B cell (primary cell): ENCODE measurements at regions not wholly inside any gene's neighbourhood (a gene's known extent, or its start where the extent isn't known, plus 50 kb on each side); places are given as distances from the start of the nearest gene placed in this dataset.

Experiments
- ATAC-seq: fragments of 200-7000 bp; cut with Tn5 transposase; one replicate; pipeline ENCODE4 v1.10.0; 2021; ENCODE audit warnings: low read depth, mild to moderate bottlenecking, moderate number of reproducible peaks, moderate library complexity
- CTCF ChIA-PET: fragments of 350-600 bp; sonication (Branson Sonifier 250); formaldehyde crosslinking; loops from one replicate; lab custom pipeline; 2021; ENCODE audit warnings: antibody characterized with exemption, inconsistent platforms; lab: Charles Lee
- POLR2A ChIA-PET: fragments of 350-600 bp; sonication (Branson Sonifier 250); formaldehyde crosslinking; loops from one replicate; lab custom pipeline; 2021; ENCODE audit warnings: antibody characterized with exemption; lab: Charles Lee
- DNase-seq: peaks from one replicate; pipeline ENCODE4 v3.0.0; 2013
- H2AFZ ChIP-seq: 2 replicates; pipeline ENCODE4 v1.6.1; 2012; ENCODE audit warnings: mild to moderate bottlenecking, low read depth, low read length; ENCODE audit not compliant: insufficient read depth, poor library complexity, severe bottlenecking
- H3K27ac ChIP-seq, 2 donors: 1 replicate in 1 of 2; 2 replicates in 1 of 2; pipeline ENCODE4 v1.5.1; 2012 to 2013; ENCODE audit warnings: low read length in 2 of 2, mild to moderate bottlenecking in 2 of 2, moderate library complexity in 1 of 2
- H3K27me3 ChIP-seq, 4 experiments: fragments of 200-600 bp in 1 of 4; sonication (generic) in 1 of 4; replicated peaks in 1 of 4; 1 replicate in 2 of 4; 2 replicates in 2 of 4; pipeline versions ENCODE4 v1.6.1 to v1.7.0; 2013 to 2016; ENCODE audit warnings: low read length in 3 of 4, mild to moderate bottlenecking in 2 of 4, mixed read lengths in 1 of 4, moderate library complexity in 1 of 4; ENCODE audit not compliant: insufficient read depth in 4 of 4, control insufficient read depth in 3 of 4; ENCODE audit errors: control extremely low read depth in 1 of 4
- H3K36me3 ChIP-seq, 2 experiments: replicated peaks in 1 of 2; 1 replicate in 1 of 2; 2 replicates in 1 of 2; pipeline versions ENCODE4 v1.6.1 to v1.7.1; 2013; ENCODE audit warnings: low read length in 1 of 2; ENCODE audit not compliant: insufficient read depth in 2 of 2, control insufficient read depth in 1 of 2; ENCODE audit errors: control extremely low read depth in 1 of 2, extremely low read depth in 1 of 2
- H3K4me1 ChIP-seq, 2 donors: fragments of 200-600 bp in 1 of 2; sonication (generic) in 1 of 2; 1 replicate in 1 of 2; 2 replicates in 1 of 2; pipeline versions ENCODE4 v1.5.1 to v1.6.1; 2013 to 2017; ENCODE audit warnings: low read length in 2 of 2; ENCODE audit not compliant: control insufficient read depth in 2 of 2, insufficient read depth in 2 of 2
- H3K4me2 ChIP-seq: replicated peaks from 2 replicates; pipeline ENCODE3; 2012; ENCODE audit warnings: mild to moderate bottlenecking, low read depth, low read length; ENCODE audit not compliant: poor library complexity, severe bottlenecking
- H3K4me3 ChIP-seq, 5 experiments: fragments of 200-600 bp in 1 of 5; sonication (generic) in 1 of 5; 1 replicate in 3 of 5; 2 replicates in 2 of 5; pipeline versions ENCODE4 v1.5.1 to v1.7.0; 2011 to 2016; ENCODE audit warnings: low read length in 4 of 5, mild to moderate bottlenecking in 4 of 5, low read depth in 2 of 5, control low read depth in 1 of 5, moderate library complexity in 1 of 5; ENCODE audit not compliant: insufficient read depth in 1 of 5; ENCODE audit errors: control extremely low read depth in 1 of 5, extremely low read depth in 1 of 5
- H3K79me2 ChIP-seq: fragments of 200-600 bp; sonication (generic); one replicate; pipeline ENCODE4 v1.6.0; 2016; ENCODE audit warnings: low read length; ENCODE audit not compliant: control insufficient read depth, insufficient read depth
- H3K9ac ChIP-seq: fragments of 200-600 bp; sonication (generic); 2 replicates; pipeline ENCODE4 v1.6.1; 2017; ENCODE audit warnings: mild to moderate bottlenecking, low read length, moderate library complexity
- H3K9me3 ChIP-seq, 3 donors: one replicate each; pipeline versions ENCODE4 v1.6.1 to v1.7.1; 2013; ENCODE audit warnings: low read length in 2 of 3; ENCODE audit not compliant: control insufficient read depth in 2 of 3, insufficient read depth in 1 of 3; ENCODE audit errors: control extremely low read depth in 1 of 3
- H4K20me1 ChIP-seq: 2 replicates; pipeline ENCODE4 v1.6.0; 2012; ENCODE audit warnings: mild to moderate bottlenecking, low read length; ENCODE audit not compliant: insufficient read depth, control insufficient read depth, poor library complexity, severe bottlenecking
- H3K27ac Mint-ChIP-seq: one replicate; pipeline ENCODE4 v1.8.0; 2021; ENCODE audit warnings: mixed read lengths
- H3K27me3 Mint-ChIP-seq: one replicate; pipeline ENCODE4 v1.8.0; 2021; ENCODE audit warnings: mixed read lengths
- H3K4me1 Mint-ChIP-seq: one replicate; pipeline ENCODE4 v1.8.0; 2021; ENCODE audit warnings: mixed read lengths
- H3K4me3 Mint-ChIP-seq: one replicate; pipeline ENCODE4 v1.8.0; 2021; ENCODE audit warnings: mixed read lengths
- H3K9me3 Mint-ChIP-seq: one replicate; pipeline ENCODE4 v1.8.0; 2022; ENCODE audit warnings: mixed read lengths; ENCODE audit not compliant: insufficient read depth
- EZH2 ChIP-seq: IDR thresholded peaks from 2 replicates; pipeline ENCODE4 v1.6.1; 2012; ENCODE audit warnings: borderline replicate concordance, low read depth, mild to moderate bottlenecking, moderate library complexity, low read length; ENCODE audit not compliant: insufficient read depth, poor library complexity, severe bottlenecking
- WGBS: methylation state at CpG from one replicate; pipeline ENCODE4 v1.1.5; 2013; ENCODE audit warnings: missing lambda C conversion rate; ENCODE audit not compliant: insufficient coverage; 5-methylcytosine and 5-hydroxymethylcytosine counted together
- intact Hi-C: fragments of 100-400 bp; cut with micrococcal nuclease; formaldehyde crosslinking; loops from one replicate; pipeline ENCODE4 v1.10.0; 2022
- TF ChIP-seq, protein P1 (sequence below): fragments of 200-600 bp; IDR thresholded peaks from one replicate; pipeline ENCODE4 v1.8.0; 2022; ENCODE audit warnings: antibody characterized with exemption, mild to moderate bottlenecking

DNA sequence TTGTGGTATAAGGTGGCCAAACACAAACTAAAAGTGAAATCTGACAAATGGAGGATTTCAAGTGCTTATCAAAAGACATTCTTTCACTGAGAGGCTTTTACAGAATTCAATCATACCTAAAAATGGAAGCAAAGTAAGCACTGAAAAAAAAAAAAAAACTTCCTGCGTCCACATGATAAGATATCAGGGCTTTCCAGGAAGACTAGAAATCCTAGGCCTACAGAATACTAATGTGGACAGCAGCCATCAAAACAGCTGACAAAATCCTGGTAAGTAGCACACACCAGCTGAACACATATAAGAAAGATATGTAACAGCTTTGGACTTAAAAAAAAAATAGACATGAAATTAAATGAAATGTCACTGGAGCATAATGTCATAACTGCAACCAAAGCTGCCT is 178.2 kb downstream of the SUCLG1 start:
- CTCF ChIA-PET = no interaction called here
- H3K9me3 Mint-ChIP-seq = no peaks in the 10 kb centered on the region
- H3K27me3 Mint-ChIP-seq = peaks cover 4% of the 10 kb centered on the region
- H3K27me3 ChIP-seq = peaks cover 0 to 3% (median 0%) of the 10 kb centered on the region in 4 experiments
- no peaks in the 10 kb centered on the region for H3K79me2 ChIP-seq
- no peak overlapping the region for H3K27ac Mint-ChIP-seq
- no peak overlapping the region for H2AFZ ChIP-seq
- ATAC-seq = no peak
- POLR2A ChIA-PET = no interaction called here
- no peaks in the 10 kb centered on the region for H3K4me1 ChIP-seq
- WGBS = no CpG with 5 or more reads among the region's 1 CpG
- no peaks in the 10 kb centered on the region for H3K9me3 ChIP-seq
- H3K9ac ChIP-seq = no peak overlapping the region
- no peaks in the 10 kb centered on the region for H4K20me1 ChIP-seq
- no peak overlapping the region for H3K4me3 ChIP-seq
- H3K4me2 ChIP-seq = no peak overlapping the region
- intact Hi-C loops = no loop called here
- H3K4me3 Mint-ChIP-seq = no peak overlapping the region
- no peak for TF ChIP-seq EZH2
- TF ChIP-seq, protein P1, sequence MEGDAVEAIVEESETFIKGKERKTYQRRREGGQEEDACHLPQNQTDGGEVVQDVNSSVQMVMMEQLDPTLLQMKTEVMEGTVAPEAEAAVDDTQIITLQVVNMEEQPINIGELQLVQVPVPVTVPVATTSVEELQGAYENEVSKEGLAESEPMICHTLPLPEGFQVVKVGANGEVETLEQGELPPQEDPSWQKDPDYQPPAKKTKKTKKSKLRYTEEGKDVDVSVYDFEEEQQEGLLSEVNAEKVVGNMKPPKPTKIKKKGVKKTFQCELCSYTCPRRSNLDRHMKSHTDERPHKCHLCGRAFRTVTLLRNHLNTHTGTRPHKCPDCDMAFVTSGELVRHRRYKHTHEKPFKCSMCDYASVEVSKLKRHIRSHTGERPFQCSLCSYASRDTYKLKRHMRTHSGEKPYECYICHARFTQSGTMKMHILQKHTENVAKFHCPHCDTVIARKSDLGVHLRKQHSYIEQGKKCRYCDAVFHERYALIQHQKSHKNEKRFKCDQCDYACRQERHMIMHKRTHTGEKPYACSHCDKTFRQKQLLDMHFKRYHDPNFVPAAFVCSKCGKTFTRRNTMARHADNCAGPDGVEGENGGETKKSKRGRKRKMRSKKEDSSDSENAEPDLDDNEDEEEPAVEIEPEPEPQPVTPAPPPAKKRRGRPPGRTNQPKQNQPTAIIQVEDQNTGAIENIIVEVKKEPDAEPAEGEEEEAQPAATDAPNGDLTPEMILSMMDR = no peak
- no peaks in the 10 kb centered on the region for H3K36me3 ChIP-seq
- H3K27ac ChIP-seq = no peak overlapping the region
- DNase-seq = no peak
- no peaks in the 10 kb centered on the region for H3K4me1 Mint-ChIP-seq

DNA sequence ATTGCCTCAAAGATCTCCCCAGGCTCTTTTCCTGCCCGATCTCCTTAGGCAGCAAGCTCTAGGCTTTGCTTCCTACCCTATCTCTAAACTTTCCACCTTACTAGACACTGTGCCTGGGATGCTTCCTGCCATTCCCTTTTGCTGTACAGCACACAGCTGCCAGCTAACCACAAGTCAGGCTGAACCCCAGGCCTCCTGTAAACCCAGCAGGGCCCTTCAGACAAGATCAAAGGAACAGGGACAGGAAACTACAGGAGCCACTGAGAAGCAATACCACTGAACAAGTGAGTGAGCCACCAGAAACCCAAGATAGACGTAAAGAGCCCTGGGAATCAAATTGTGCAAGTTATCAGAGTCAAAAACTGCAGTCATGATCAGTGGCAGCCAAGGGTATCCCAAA is 180.7 kb downstream of the SUCLG1 start:
- H3K9me3 ChIP-seq = no peaks in the 10 kb centered on the region
- H3K9ac ChIP-seq = no peak overlapping the region
- no peaks in the 10 kb centered on the region for H3K36me3 ChIP-seq
- H3K27me3 ChIP-seq = peaks cover 0 to 3% (median 0%) of the 10 kb centered on the region in 4 experiments
- no peak overlapping the region for H3K4me3 ChIP-seq
- no peaks in the 10 kb centered on the region for H3K4me1 ChIP-seq
- TF ChIP-seq EZH2 = no peak
- TF ChIP-seq, protein P1 = no peak
- no peaks in the 10 kb centered on the region for H3K9me3 Mint-ChIP-seq
- ChIA-PET CTCF (no interaction called here), POLR2A (no interaction called here)
- no peaks in the 10 kb centered on the region for H3K79me2 ChIP-seq
- no peak for ATAC-seq
- H2AFZ ChIP-seq = no peak overlapping the region
- no peak overlapping the region for H3K27ac ChIP-seq
- H4K20me1 ChIP-seq = no peaks in the 10 kb centered on the region
- H3K4me2 ChIP-seq = no peak overlapping the region
- H3K4me1 Mint-ChIP-seq = no peaks in the 10 kb centered on the region
- peaks cover 12% of the 10 kb centered on the region for H3K27me3 Mint-ChIP-seq
- H3K27ac Mint-ChIP-seq = no peak overlapping the region
- no peak overlapping the region for H3K4me3 Mint-ChIP-seq
- intact Hi-C loops = no loop called here
- WGBS = 86% methylated on average over 2 of the region's 2 CpGs
- no peak for DNase-seq
